ENCODE measurements at regions not wholly inside any gene's neighbourhood (a gene's known extent, or its start where the extent isn't known, plus 50 kb on each side); places are given as distances from the start of the nearest gene placed in this dataset.

DNA sequence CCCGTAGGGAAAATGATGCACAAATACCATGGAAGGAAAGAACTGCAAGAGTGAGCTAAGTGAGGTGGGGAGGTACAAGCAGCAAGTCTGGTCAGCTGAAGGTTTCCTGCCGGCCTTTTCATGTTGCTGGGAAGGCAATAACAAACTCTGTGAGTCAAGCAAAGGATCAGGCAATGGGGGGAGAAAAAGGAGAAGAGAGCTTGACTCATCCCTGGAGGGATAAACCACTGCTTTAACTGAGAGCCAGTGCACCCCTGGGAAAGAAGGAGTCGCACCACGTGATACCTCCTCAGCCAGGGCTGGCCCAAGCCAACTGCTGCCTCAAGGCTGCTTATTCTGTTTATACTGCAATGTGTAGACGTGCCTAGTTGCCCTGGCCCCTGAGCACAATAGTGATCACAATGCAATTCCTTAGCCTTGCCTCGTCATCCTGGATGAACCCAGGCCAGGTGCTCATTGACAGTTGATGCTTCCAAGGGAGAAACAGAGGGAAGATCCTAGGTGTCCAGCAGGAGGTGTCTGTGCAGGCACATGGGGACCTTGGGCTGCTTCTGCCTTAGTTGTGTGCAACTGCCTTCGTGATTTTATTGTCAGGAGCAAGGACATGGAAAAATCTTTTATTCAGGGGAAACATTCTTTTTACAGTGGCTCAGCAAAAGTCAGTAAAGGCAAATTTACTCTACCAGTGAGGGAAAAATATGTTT is 203.0 kb upstream of the TUT7 start:
- no peak for DNase-seq

DNA sequence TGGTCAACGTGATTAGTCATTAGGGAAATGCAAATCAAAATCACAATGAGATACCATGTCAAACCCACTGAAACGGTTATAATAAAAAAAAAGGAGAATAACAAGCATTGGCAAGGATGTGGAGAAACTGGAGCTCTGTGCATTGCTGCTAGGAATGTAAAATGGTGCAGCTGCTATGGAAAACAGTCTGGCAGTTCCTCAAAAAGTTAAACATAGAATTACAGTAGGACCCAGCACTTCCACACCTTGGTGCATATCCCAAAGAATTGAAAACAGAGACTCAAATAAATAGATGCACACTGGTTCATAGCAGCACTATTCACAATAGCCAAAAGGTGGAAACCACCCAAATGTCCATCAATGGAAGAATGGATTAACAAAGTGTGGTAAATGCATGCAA is 201.5 kb upstream of the TUT7 start:
- no peak for DNase-seq

DNA sequence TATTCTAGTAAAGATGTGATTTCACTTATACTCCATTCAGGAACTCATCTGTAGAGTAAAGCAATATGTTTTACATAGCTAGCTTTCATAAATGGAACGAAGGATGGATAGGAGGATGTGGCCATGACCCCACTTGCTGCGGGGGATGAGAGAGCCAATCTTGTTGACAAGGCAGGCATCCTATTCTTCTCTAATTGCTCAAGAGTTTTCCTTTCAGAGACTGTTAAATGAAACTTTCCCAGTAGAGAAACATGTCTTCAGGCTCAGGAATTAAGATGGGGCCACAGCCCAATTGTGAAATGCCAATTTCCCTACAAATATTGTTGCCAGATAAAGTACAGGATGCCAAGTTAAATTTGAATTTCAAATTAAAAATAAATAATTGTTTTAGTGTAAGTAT is 196.2 kb upstream of the TUT7 start:
- no peak for DNase-seq

DNA sequence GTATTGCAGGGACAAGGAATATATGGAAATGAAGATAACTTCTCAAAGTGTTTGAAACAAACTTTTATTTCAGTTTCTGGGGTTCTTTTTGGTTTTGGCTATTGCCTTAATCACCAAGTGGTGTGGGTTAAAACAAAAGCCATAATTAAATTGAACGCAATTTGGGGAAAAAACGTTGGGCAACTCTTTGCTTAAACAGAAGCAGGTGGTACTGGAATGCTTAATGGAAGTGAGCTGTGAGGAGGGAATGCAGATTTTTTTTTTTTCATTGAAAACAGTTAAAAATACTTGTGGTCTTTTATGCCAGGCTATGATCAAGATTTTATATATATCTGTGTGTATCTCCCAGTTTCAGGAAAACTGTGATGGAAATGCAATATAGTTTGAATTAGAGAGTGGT is 195.7 kb upstream of the TUT7 start:
- no peak for DNase-seq

DNA sequence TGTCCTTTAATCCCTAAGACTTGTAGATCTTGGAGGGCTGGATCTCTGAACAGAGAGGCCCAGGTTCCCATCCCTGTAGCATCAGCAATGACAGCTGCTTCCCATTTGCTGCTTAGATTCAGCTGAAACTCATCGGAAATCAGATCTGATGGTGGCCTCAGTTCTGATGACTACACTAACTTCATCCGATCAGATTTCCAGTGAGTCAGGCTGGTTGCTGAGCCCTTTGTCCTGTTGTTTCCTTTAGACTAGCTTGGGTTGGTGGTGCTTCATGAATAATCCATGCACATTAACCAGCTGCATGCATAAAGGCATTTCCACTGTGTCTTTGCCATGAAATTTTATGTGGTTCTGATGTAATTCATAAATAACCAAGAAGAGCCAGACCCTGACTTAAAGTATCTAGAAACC is 195.2 kb upstream of the TUT7 start:
- no peak for DNase-seq

DNA sequence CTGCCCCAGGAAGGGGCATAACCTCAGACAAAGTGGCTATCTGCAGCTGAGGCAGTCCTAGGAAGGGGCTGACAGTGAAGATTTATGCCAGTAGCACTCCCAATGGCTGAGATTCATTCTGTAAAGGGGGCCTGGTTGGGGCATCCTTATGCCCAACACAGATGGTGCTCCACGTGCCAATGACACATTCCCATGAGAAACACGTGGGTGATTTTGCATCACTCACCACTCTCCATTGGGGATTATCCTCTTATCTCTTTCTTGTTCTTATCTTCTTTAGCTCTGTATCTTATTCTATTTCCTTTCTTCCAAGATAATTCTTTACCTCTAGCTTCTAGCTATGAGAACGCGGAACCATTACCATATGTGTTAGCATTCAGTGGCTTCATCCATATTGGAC is 194.0 kb upstream of the TUT7 start:
- DNase-seq = no peak

DNA sequence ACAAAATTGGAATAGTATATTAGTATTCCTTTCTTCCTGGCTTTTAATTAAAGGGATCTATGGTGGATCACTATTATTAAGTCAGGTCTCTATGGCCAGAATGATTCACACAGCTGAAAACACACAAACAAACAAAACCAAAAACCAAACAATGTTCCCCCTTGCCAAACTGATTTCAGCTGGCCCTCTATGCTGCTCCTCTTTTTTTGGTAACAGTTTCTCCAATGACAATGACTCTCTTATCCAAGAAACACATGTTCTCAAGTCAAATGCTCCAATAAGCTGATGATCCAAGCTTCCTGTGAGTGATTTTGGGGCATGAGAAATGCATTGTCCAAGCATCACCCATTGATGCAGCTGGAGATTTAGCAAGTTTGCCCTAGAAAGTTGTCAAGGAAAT is 193.4 kb upstream of the TUT7 start:
- DNase-seq = no peak

DNA sequence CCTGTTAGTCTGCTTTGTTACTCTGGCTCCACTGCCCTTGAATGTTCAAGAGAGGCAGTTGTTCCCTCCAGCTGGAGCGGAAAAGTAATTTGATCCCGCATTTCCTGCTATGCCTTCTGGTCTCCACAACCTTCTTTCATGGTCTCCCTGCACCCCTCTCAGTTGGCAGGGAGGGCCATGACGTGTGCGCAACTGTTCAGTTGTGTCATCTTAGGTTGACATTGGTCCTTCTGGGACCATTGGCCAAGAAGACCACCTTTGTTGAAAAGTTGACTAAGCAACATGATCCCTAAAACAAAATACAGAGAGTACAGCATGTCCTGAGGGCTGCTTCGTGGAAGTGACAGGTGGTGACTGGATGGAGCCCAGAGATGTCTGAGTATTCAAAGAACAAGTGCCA is 192.5 kb upstream of the TUT7 start:
- DNase-seq = no peak

DNA sequence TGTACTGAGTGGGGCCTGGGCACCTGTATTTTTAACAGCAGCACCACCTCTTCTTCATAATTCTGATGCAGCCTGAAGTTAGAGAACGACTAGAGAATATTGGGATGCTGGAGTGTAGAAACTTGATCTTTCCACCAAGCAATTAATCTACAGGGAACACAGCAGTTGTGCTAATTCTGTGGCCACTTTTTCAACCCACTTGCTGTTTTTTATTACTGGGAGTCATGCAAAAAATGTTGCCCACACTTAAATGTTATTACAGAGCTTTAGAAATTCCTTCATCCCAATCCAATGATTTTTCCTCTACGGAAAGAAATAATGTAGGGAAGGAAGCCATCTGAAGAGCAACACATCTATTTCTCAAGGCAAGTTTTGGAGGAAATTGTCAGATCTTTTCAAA is 190.9 kb upstream of the TUT7 start:
- DNase-seq = no peak

DNA sequence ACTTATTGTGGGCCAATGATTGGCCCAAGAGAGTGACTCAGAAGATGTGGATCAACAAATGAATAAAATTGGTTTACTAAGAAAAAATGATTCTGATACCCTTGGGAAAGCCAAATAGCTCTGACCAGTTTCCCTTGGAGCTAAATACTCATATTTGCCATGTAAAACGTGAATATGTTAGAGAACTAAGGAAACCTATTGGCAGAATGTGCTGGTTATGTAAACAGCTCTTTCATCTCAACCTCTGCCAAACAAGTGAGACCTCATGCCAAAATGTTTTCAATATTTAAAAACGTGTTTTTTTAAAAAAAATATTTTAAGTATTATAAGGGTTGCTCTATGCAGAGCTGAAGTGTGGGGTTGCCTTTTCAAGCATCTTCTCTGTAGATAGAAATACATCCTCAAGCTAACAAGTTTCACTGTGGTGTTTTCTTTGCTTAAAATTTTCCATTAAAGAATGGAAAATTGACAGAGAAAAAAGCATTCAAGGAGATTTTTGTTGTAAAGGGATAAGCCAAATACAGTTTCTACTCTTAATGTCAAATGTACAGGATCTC is 186.9 kb upstream of the TUT7 start:
- no peak for DNase-seq

DNA sequence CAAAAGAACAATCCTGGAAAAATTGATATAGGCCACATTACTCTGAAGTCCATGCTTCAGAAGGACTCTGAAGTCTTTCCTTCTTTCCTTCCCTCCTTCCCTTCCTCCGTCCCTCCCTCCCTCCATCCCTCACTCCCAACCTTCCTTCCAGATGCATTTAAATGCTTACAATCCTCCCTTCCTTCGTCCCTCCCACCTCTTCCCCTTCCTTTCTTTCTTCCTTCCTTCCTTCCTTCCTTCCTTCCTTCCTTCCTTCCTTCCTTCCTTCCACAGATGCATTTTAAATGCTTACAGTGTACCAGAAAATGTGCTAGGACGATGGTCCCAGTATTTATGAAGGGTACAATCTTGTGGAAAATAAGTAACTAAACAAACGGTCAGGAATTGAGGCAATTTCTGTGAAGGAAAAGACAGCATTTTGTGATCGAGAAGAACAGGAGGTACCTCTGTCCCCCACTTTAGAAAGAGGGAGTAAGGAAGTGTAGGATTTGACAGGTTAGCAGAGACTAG is 181.3 kb upstream of the TUT7 start:
- DNase-seq = no peak

DNA sequence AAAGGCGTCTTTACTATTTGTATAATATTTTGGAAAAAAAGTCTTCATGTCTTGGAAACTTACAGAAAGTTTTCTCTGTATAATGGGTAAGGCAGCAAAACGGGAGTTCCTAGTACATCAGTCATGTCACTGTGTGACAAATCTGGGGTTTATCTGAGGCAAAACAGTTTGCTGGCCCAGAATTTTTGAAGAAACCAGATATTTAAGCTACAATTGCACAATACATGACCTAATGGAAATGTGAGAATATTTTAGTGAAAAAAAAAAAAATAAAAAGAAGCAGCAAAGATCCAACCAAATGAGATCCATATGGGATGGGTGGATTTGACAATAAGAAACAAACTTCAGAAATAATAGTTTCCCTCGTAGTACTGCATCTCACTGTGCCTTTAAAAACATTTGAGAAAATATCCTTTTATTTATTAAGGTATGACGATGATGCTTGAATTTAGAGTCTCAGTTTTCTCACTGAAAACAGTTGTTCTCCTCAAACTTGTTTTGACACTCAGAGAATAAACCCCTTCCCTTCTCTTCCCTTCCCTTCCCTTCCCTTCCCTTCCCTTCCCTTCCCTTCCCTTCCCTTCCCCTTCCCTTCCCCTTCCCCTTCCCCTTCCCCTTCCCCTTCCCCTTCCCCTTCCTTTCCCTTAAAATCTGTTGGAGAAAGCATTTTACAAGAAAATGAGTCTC is 180.5 kb upstream of the TUT7 start:
- DNase-seq = no peak

DNA sequence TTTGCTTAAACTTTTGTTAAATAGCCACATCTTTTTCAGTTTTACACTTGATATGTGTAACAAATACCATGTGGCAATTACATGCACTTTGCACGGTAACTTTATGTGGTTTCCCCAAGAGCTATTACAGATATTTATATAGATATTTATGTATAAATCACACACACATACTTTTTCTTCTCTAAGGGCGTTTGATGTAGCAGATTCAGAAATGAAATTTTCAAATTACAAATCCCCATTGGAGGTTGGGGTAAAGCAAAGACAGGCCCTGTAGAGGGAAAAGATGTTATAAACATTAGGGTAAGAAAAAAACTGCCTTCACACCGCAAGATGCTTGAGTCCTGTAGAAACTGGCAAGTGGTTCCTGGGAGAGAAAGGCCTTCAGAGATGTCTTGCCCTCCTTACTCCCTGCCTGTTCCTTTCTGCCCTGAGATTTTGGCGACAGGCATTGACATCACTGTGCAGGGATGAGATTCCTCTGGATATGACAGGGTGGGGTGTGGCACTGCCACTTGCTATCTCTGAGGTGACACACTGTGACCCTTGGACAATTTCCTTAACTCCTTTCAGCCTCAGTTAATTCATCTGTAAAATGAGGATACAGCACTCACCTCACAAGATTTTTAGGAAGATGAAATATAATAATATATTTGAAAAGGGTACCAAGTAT is 177.9 kb upstream of the TUT7 start:
- no peak for DNase-seq

DNA sequence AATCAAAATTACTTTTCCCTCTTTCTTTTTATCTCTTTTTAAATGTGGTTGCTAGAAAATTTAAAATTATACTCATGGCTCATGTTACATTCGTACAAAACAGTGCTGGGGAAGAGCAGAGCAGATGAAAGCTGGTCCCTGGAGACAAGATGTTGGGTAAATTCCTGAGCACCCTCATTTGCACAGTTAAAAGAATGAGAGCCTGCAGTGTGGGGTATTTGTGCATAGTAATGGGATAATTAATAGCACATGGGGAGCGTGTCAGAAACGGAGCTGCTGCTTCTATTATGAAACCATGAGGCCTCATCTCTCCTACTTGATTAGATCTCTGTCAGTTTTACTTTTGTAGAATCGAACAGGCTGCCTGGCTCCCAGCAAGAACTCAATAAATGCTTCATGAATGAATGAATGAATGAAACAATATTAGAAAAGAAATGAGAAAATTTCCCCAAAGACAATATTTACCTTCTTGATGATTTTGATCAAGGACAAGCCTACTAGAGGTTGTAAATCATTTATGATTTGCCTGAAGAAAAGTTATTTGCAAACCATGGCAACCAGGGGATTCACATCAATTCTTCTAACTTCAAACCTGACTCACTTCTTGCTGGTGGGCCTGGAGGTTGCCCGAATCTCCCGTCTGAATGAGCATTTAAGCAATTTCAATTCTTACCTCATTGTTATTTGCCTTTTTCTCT is 177.2 kb upstream of the TUT7 start:
- no peak for DNase-seq

DNA sequence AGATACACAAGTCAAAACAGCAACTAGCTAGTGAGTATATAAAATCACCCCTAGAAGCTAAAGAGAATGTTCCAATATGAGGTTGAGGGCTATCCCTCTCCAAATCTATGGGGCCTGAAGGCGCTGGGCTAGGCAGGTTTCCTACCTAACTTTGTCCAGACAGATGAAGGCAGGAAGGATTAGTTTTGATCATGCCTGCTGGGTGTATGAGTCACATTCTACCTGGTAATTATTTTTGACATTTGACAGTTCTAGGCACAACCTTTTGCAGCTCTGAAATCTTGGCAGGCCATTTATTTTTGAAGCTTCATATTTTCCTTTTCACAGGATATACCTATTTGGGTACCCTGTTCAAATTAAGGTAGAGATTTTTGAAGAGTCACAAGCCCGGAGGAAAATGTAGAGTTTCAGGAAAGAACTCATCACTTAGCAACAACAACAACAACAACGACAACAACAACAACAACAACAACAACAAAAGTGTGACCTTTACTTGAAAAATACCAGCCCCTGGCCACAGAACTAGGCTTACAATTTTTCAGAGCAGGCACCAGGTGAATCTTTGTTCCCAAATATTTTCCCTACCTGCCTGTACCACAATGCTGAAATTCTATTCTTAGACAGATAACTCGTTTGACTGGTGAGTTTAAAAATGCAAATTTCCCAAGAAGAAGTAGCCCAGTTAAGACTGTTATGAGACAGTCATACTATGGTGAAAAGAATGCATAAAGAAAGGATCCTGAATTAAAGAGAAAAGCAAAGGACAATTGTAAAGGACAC is 175.5 kb upstream of the TUT7 start:
- no peak for DNase-seq

DNA sequence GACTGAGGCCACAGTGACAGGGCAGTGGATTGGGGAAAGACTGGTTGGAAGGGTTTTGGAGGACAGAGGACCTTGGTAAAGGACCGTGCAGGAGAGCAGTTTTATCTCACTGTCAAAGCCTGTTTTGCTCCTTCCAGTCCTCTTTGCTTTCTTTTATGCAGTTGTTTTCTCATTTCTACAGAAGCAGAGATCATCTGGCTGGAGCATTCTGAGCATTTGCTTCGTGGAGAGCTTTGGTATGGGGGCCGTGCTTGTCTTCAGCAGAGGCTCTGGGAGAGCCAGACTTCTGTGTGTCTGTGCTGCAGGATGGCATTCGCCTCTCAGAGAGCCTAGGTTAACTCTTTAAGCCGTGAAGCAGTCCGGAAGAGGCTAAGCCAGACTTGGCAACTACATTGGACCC is 171.8 kb upstream of the TUT7 start:
- DNase-seq = no peak

DNA sequence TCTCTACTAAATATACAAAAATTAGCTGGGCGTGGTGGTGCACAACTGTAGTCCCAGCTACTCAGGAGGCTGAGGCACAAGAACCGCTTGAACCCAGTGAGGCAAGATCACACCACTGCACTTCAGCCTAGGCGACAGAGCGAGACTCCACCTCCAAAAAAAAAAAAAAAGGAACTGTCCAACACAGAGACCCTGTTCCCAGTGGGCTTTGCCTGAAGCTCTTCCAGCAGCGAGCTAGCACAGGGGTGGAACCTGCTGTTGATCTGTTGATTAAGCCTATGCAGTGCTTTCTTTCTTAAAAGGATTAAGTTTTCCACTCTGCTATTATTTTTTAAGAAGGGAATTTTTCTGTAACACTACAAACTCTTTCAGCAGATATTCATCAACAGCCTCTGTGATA is 171.0 kb upstream of the TUT7 start:
- DNase-seq = no peak

DNA sequence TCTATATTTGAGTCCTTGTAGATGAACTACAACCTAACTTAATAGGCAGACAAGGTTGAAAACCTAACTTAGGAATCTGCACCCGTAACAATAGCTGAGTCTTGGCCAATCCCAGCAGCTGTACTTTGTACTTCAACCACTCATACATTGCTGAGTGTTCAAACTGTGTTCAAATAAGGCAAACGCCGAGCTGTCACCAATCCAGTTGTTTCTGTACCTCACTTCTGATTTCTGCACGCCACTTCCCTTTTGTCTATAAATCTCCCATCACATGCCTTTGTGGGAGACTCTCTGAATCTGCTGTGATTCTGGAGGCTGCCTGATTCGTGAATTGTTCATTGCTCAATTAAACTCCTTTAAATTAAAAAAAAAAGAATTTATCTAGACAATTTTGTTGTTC is 167.8 kb upstream of the TUT7 start:
- DNase-seq = no peak

DNA sequence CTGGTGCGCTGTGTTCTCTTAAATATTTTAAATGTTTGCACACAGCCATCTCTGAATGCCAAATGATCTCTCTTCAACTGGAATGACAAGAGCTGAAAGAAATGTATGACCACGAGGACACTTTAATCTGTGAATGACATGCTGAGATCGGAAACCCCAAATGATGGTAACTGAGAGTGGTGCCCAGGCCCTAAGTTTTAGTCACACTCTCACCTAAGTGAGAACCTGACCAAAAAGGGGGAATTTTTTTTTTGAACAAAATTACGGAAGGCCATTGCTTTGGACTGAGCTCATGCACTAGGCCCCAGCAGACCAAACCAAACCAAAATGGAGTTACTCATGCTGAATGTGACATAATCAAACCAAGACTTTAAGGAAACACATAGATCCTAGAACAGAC is 167.1 kb upstream of the TUT7 start:
- DNase-seq = no peak

DNA sequence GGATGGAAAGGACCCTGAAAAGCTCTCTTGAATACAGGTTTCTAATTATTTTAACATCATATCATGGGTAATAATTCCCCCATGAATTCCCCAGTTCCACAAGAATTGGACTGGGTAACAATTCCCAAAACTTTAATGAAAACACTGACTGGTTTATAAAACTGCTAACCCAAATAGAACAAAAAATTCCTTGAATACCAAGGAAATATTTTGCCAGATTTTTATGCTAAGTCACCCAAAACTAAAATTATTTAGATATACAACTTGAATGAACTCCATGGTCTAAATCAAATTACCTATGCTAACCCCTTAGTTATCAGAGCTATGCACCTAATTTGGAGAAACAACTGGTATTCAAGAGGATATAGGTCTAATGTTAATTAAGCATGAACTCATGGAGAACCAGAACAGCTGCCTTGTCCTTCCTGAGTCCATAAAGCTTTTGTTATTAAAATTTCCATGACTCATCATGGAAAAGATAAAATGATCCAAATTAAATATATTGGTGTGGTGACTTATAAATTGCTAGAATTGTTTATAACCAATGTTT is 164.9 kb upstream of the TUT7 start:
- no peak for DNase-seq

DNA sequence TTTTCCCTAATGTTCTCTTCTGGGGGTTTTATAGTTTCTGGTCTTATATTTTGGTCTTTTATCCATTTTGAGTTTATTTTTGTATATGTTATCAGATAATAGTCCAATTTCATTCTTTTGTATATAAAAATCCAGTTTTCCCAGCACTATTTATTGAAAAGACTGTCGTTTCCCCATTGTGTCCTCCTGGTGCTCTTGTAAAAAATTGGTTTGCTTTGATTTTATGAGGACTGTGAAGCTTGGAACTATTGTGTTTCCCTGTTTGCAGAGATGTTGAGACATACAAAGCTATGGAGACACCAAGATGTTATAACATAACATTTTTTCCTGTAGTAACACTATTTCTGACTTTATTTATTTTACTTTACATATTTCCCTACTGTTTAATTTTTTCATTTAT is 163.3 kb upstream of the TUT7 start:
- no peak for DNase-seq

DNA sequence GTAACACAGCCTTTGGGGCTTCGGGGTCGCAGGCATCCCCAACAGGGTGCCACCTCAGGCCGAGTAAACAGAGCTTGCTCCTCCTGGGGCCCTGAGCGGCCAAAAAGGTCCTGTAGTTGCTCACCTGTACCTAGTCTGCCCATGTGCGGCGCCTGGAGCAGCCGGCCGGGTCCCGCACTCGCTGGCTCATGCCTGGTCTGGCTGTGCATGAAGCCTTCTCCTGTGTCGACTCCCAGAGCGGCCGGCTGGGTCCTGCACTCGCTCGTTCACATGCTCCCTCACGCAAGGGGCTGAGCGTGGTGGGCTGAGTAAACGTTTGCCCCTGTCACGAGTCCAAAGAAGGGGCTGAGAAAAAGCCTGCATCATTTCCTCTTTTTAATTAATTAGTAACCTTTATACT is 162.4 kb upstream of the TUT7 start:
- DNase-seq = no peak
